HG02870 (cell line): ENCODE measurements at regions not wholly inside any gene's neighbourhood (a gene's known extent, or its start where the extent isn't known, plus 50 kb on each side); places are given as distances from the start of the nearest gene placed in this dataset.

Experiments
- ATAC-seq: cut with Tn5 transposase; IDR thresholded peaks from one replicate; pipeline ENCODE4 v1.9.1; 2021; ENCODE audit warnings: mild to moderate bottlenecking, moderate library complexity; ENCODE audit not compliant: unreplicated experiment

DNA sequence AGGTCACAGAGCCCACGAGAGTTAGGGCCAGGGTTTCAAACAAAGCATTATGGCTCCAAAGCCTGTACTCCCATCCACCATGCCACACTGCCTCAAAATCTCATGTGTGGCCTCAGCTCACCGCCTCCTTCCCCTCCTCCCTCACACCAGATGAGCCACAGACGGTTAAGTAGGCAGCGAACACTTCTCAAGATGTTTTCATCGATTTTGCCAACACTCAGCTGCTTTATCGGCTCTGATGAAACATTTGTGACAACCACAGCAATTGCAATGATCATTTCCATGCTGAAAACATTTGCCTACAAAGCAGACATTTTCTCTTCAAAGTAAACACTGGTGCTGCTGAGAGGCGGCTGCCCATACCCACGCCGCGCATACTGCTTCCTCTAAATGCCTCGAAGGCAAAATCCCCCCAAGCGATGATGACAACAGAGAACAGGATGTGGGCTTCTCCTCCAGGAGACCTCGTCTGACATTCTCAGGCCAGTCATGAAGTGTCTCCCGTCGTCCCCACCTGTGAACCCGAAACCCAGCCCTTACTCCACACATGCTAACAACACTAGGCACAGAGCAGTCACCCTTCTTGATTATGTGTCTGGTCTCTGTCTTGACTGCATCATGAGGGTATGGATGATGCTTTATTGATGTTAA, 599.2 kb downstream of the SOX6 start:
- ATAC-seq: no peak

DNA sequence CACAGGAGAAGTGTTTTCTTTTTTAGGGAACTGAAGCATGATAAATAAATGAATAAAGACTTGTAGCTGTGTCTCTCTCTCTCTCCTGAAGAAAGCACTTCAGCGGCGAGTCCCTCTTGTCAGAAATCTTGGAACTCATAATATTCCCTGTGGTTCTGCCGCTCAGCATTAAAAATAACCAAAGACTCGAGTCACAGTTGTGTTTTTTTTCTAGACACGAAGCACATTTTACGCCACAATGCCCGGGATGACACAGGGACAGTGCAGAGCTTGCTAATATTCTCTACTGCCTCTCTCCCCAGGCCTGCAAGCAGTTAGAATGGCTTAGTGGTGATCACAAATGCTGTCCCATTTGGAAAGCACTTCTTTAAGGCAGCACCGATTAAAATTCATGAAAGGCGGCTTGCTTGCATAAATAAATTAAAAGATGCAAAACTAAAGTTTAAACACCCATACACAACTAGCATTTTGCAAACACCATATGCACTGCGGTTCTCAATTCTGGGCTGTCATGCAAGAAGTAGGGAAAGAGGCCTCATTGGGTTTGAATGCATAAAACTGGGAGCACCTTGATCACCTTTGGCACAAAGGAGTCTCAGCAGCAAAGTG, 597.4 kb downstream of the SOX6 start:
- no peak for ATAC-seq

GRCh38 chr11:15761235-15761634, 595.1 kb downstream of the SOX6 start:
- ATAC-seq: no peak

DNA sequence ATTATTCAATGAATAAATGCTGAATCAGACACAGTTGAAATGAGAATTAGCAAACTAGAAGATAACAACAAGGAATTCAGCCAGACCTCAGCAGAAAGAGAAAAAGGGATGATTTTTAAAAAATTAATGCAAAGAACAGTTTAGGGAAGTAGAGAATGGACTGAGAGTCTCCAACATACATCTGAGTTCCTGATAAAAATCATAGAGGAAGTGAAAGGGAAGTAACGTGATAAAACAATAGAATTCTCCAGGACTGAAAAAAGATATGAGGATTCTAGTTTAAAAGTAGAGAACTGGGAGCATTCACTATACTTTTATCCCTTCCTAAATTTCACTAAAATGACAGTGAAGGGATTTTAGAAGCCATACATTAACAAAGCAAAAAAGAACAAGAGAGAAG, 592.0 kb downstream of the SOX6 start:
- no peak for ATAC-seq

DNA sequence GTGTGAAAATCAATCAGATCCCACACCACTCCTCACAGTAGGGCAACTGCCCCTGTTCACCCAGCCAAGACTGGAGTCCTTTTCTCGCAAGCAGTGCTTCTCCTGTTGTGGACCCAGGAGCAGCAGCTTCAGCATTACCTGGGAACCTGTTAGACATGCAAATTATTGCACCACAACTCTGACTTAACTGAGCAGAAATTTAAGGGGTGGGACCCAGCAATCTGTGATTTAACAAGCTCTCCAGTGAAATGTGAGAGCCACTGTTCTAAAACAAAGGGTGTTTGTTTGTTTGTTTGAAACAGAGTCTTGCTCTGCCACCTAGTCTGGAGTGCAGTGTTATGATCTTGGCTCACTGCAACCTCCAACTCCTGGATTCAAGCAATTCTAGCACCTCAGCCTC, 591.4 kb downstream of the SOX6 start:
- ATAC-seq: no peak

- ATAC-seq: no peak
These were observed 590.8 kb downstream of the SOX6 start for GRCh38 chr11:15765530-15765929.

DNA sequence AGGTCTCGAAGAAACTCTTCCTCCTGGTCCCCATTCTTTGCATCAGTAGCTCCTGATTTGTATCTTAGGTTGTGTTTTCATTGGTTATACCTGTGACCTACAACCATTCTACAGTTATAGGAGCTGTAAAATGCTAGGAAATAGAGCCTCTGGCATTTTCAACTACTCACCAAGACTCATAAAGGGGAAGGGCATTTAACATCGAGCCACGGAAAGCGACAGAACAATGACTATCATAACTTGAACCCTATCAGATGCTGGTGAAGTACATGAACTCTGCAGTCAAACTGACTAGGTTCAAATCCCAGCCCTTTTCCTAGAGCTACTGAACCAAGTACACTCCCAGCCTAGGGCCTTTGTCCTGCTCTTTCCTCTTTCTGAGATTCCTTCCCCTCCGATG, 588.0 kb downstream of the SOX6 start:
- no peak for ATAC-seq

GRCh38 chr11:15769203-15769602, 587.1 kb downstream of the SOX6 start:
- ATAC-seq: no peak

- ATAC-seq: no peak
These were observed 585.4 kb downstream of the SOX6 start for GRCh38 chr11:15770798-15771414.

DNA sequence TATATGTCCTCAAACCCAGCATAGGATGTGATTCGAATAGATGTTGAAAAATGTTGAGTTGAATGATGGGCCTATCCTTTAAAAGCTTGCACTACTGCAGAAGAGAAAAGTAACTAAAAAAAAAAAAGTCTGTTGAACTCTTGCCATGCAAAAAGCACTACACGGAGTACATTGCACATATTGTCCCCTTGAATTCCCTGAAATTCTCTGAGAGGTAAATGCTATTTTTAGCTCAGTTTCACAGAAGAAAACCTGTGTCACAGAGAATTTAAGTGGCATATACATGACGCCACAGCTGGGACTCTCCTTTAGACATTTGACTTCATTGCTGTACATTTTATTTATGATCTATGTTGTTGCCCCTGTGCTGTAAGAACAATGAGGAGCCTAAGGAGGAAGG, 583.8 kb downstream of the SOX6 start:
- ATAC-seq: no peak

DNA sequence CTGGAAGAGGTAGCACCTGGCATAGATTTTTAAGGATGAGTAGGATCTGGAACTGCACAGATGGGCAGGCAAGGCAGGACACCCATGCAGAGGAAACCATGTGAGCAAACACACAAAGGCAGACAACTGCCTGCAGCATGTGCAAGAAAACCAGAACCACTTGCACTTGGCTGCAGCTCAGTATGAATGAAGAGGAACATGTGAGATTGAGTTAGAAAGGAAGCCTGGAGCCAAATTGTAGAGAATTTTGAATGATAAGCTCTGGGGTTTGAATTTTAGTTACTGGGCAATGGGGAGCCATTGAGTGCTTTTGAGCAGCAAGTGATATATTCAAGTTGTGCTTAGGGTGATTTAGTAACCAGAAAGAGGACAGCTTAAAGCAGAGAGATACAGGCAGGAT, 583.4 kb downstream of the SOX6 start:
- no peak for ATAC-seq

GRCh38 chr11:15773476-15774387, 582.6 kb downstream of the SOX6 start:
- ATAC-seq: no peak

GRCh38 chr11:15774388-15774939, 581.9 kb downstream of the SOX6 start:
- no peak for ATAC-seq

DNA sequence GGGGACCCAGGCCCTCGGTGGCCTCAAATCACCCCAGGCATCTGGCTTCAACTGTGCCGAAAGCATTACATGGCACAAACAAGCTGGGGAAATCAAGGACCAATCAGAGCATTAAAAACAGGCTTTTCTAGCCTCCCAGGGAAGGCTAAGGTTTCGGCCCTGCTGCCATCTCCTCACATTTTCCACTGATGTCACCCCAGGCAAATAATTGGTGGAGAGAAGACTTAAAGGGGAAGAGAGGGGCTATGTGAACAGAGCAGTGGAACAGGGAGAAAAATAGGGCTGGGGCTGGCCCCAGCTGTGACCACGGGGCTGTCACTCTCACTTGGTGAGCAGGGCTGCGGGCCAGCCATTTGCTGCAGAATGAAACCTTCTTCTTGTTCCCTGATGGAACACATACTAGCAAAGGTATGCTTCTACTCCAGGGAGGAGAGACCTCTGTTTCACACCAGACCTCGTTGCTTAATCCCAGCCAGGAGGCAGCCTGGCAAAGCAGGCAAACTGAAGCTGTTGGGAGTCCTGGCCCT, 581.3 kb downstream of the SOX6 start:
- no peak for ATAC-seq

DNA sequence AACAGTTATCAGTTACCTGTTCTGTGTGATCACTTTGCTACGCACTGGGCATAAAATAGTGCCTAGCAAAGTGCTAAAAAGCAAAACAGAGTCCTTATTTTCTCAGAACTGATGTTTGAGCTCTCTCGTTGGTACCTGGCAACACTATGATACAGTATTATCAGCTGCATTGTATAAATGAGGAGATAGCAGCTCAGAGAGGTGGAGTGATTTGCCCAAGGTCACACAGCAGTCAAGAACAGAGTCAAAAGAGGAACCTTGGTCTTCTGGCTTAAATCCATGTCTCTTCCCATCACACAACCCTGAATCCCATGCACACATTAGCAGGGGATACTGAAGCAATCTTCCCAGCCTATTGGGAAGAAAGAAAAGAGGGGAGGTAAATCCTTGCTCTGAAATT, 580.5 kb downstream of the SOX6 start:
- ATAC-seq: no peak

DNA sequence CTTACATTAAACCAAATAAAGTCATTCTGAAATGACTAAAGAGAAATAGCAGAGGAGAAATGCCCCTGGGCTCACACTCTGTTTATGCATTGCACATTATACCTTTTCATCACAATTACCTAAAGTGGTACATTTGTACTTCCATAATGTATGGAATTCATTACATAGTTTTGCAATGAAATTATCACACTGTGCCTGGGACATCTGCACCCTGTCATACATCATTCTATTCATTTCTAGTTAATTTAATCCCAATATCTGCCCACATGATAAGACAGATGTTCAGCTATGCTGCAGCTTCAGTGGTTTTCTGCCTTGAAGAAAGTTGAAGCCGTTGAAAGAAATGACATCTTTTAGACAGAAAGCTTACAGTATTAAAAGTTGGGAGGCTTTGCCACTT, 580.0 kb downstream of the SOX6 start:
- no peak for ATAC-seq

- ATAC-seq: no peak
These were observed 576.8 kb downstream of the SOX6 start for GRCh38 chr11:15779518-15779917.

DNA sequence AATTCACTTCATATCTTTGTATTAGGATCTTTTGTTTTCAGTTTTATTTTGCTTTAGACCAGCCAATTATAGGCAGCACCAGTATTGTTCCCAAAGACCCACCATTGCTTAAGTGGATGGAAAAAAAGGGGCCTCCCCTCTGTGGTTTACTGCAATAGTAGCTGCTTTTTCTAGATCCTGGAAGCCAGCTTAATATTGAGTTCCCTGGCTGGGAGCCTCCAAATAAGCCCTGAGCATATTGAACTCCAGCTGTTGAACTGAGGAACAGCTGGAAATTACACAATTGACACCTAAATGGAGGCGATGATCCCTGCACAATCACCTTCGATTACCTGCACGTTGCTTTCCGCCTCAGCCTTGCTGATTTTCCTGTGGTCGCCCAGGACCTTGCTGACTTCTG, 576.0 kb downstream of the SOX6 start:
- ATAC-seq: no peak

DNA sequence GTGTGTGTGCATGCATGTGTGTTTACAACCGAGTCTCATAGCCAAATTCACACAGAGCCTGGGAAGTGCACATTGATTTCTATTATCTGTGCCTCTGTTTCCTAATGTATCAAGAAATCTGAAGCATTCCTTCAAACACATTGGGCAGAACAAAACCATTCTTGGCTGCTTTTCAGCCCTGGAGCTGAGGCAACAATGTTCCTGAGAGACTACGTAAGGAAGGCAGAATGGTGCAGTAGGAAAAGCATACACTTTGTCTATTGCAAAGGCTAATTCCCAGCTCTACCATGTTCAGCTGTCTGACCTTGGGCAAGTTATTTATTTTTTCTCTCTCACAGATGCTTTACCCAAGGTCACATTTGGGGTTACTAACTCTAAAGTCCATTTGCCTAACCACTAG, 575.5 kb downstream of the SOX6 start:
- ATAC-seq: no peak

DNA sequence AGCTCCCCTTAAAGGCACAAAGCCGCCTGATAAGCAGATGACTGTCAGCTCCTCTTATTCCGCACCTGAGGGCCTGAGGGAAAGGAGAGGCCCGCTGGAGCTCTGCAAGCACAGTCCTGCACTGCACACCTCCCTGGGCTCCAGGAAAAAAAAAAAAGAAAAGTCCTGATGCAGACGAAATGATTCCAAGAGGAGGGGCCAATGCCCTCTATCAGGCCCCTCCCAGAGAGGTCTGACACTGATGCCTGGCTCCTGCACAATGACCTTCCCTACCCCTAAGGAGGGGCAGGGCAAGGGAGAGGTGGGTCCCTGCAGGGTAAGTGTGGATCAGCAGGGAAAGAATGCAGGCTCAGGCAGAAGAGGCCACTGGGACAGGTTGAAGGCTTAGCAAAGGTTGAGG, 572.7 kb downstream of the SOX6 start:
- ATAC-seq: no peak
